ENCODE measurements at regions not wholly inside any gene's neighbourhood (a gene's known extent, or its start where the extent isn't known, plus 50 kb on each side); places are given as distances from the start of the nearest gene placed in this dataset.
A peak's percentile ranks its signal among the peaks of the same experiment; 100 is the strongest.

GRCh38 chr4:79634111-79634510 lies 226.1 kb upstream of the GK2 start:
- no peaks in the 10 kb centered on the region for H3K27me3 ChIP-seq
- H3K9me3 ChIP-seq: no peaks in the 10 kb centered on the region
- ATAC-seq (no peak), DNase-seq (no peak)
- H3K4me1 ChIP-seq: no peaks in the 10 kb centered on the region
- no peak overlapping the region for H3K27ac ChIP-seq
- H3K4me3 ChIP-seq: no peak overlapping the region
- intact Hi-C loops (cut with DNase I): no loop called here
- TF ChIP-seq CTCF (IDR thresholded peaks at IDR 0.05): no peak
- 75 to 76% methylated on average over 9 of the region's 9 CpGs for WGBS, 2 donors
- H3K36me3 ChIP-seq: no peaks in the 10 kb centered on the region

- intact Hi-C loops (cut with DNase I): no loop called here
- TF ChIP-seq CTCF (IDR thresholded peaks at IDR 0.05): no peak
- DNase-seq: no peak
- no peak overlapping the region for H3K4me3 ChIP-seq
- H3K27me3 ChIP-seq: no peaks in the 10 kb centered on the region
- H3K27ac ChIP-seq: no peak overlapping the region
- ATAC-seq: no peak
- no peaks in the 10 kb centered on the region for H3K9me3 ChIP-seq
- H3K4me1 ChIP-seq: no peaks in the 10 kb centered on the region
- no peaks in the 10 kb centered on the region for H3K36me3 ChIP-seq
- WGBS, 2 donors: 90 to 93% methylated on average over 3 of the region's 3 CpGs
These were observed 224.1 kb upstream of the GK2 start for GRCh38 chr4:79632114-79632513.

GRCh38 chr4:79626611-79627010 lies 218.6 kb upstream of the GK2 start:
- H3K27ac ChIP-seq: peak overlapping the region in 1 of 10 donors; percentile 16
- DNase-seq (no peak), ATAC-seq (no peak)
- no peaks in the 10 kb centered on the region for H3K27me3 ChIP-seq
- intact Hi-C loops (cut with DNase I): no loop called here
- no peak for TF ChIP-seq CTCF (IDR thresholded peaks at IDR 0.05)
- H3K9me3 ChIP-seq: no peaks in the 10 kb centered on the region
- H3K4me1 ChIP-seq: peaks cover 0 to 8% (median 0%) of the 10 kb centered on the region in 9 donors
- WGBS, 2 donors: 55 to 60% methylated on average over 2 of the region's 2 CpGs
- H3K36me3 ChIP-seq: no peaks in the 10 kb centered on the region
- peak overlapping the region in 5 of 10 donors; percentile 3 to 20 (median 19) for H3K4me3 ChIP-seq

GRCh38 chr4:79626101-79626500 lies 218.1 kb upstream of the GK2 start:
- peak in 1 of 8 donors; percentile 28 for ATAC-seq
- intact Hi-C loops (cut with DNase I): no loop called here
- DNase-seq: no peak
- Histone ChIP-seq H3K9me3 (no peaks in the 10 kb centered on the region), H3K27me3 (no peaks in the 10 kb centered on the region), H3K27ac (peak overlapping the region in 2 of 10 donors; percentile 3 to 16), H3K4me1 (peaks cover 0 to 8% (median 0%) of the 10 kb centered on the region in 9 donors), H3K36me3 (no peaks in the 10 kb centered on the region), H3K4me3 (peak overlapping the region in 5 of 10 donors; percentile 3 to 20 (median 19))
- TF ChIP-seq CTCF (IDR thresholded peaks at IDR 0.05): no peak
- 65 to 77% methylated on average over 5 of the region's 5 CpGs for WGBS, 2 donors
